ENCODE measurements at regions not wholly inside any gene's neighbourhood (a gene's known extent, or its start where the extent isn't known, plus 50 kb on each side); places are given as distances from the start of the nearest gene placed in this dataset.

DNA sequence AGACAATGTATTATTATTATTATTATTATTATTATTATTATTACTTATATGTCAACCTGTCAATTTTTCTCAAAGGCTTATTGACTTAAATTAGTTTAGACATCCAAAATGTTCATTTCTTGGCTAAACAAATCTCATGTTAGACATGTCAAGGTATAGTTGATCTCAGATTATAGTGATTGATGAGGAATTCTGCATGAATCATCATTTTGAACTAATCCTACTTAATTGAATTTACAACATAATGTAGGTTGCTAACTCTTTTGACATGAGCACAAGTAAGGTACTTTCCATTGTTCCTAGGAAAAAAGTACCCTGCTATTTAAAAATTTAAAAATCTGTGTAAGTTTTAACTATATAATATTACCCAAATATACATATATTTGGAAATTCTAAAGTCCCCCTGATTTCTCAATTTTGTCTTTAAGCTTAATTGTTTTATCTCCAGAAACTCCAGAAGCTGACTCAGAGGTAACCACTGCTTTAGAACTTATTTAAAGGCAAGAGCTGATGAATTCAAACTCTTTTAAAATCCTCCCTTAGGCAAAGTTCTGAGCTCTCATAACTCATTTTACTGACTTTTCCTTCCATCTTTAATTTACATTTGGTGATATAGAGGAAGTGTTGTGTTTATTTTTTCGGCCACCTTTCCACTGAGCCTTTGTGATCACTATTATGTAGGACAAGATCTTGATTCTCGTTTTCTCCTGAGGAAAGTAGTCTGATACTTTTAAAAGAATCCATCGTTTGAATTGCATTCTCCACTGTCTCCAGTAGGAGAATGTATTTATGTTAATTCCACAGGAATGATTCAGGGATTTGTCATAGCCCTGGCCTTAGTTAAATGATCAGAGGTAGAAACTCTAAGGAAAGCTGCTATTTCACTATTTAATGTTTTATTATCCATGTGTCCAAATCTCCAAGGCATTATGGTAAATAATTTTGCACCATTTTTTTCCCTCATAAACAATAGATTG, 1304.5 kb downstream of the AACS start:
- TF ChIP-seq POLR2A (IDR thresholded peaks at IDR 0.05) (no peak), POLR2AphosphoS5 (IDR thresholded peaks at IDR 0.05) (no peak)
- TF ChIP-seq, protein P1, sequence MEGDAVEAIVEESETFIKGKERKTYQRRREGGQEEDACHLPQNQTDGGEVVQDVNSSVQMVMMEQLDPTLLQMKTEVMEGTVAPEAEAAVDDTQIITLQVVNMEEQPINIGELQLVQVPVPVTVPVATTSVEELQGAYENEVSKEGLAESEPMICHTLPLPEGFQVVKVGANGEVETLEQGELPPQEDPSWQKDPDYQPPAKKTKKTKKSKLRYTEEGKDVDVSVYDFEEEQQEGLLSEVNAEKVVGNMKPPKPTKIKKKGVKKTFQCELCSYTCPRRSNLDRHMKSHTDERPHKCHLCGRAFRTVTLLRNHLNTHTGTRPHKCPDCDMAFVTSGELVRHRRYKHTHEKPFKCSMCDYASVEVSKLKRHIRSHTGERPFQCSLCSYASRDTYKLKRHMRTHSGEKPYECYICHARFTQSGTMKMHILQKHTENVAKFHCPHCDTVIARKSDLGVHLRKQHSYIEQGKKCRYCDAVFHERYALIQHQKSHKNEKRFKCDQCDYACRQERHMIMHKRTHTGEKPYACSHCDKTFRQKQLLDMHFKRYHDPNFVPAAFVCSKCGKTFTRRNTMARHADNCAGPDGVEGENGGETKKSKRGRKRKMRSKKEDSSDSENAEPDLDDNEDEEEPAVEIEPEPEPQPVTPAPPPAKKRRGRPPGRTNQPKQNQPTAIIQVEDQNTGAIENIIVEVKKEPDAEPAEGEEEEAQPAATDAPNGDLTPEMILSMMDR (IDR thresholded peaks at IDR 0.05 in 8 of 11, conservative IDR thresholded peaks at IDR 0.05 in 3 of 11) = no peak
